CD4-positive, CD25-positive, alpha-beta regulatory T cell (primary cell): ENCODE measurements at regions not wholly inside any gene's neighbourhood (a gene's known extent, or its start where the extent isn't known, plus 50 kb on each side); places are given as distances from the start of the nearest gene placed in this dataset.
A peak's percentile ranks its signal among the peaks of the same experiment; 100 is the strongest.

Experiments used
- ATAC-seq, 2 donors: fragments of 150-1000 bp; cut with Tn5 transposase; one replicate each; pipeline ENCODE4 v1.10.0; 2021; ENCODE audit warnings: low read depth in 2 of 2, moderate number of reproducible peaks in 2 of 2, moderate library complexity in 1 of 2
- DNase-seq, 3 donors: peaks; one replicate each; pipeline versions ENCODE4 v3.0.0 to v3.0.0-alpha.2; 2012 to 2022; ENCODE audit warnings: mixed read lengths in 1 of 3
- H3K27ac ChIP-seq: one replicate; pipeline ENCODE4 v1.7.0; 2013; ENCODE audit warnings: mild to moderate bottlenecking, low read length; ENCODE audit not compliant: insufficient read depth, poor library complexity, severe bottlenecking
- H3K27me3 ChIP-seq: one replicate; pipeline ENCODE4 v1.7.0; 2013; ENCODE audit warnings: low read length; ENCODE audit not compliant: control insufficient read depth, insufficient read depth
- H3K36me3 ChIP-seq: one replicate; pipeline ENCODE4 v1.7.0; 2013; ENCODE audit warnings: mild to moderate bottlenecking, low read length, moderate library complexity; ENCODE audit not compliant: control insufficient read depth, insufficient read depth
- H3K4me1 ChIP-seq: 2 replicates; pipeline ENCODE4 v1.7.0; 2013; ENCODE audit warnings: mild to moderate bottlenecking, low read length; ENCODE audit not compliant: insufficient read depth, control insufficient read depth, poor library complexity, severe bottlenecking
- H3K4me3 ChIP-seq: one replicate; pipeline ENCODE4 v1.7.0; 2013; ENCODE audit warnings: low read depth, mild to moderate bottlenecking, low read length, moderate library complexity
- H3K9me3 ChIP-seq, 2 experiments: 1 replicate in 1 of 2; 2 replicates in 1 of 2; pipeline ENCODE4 v1.7.0; 2013; ENCODE audit warnings: low read length in 2 of 2, mild to moderate bottlenecking in 1 of 2, moderate library complexity in 1 of 2; ENCODE audit not compliant: control insufficient read depth in 2 of 2
- H3K27ac Mint-ChIP-seq, 3 donors: one replicate each; pipeline ENCODE4 v1.8.0; 2020 to 2022; ENCODE audit warnings: mild to moderate bottlenecking in 3 of 3, mixed read lengths in 3 of 3, moderate library complexity in 2 of 3
- H3K27me3 Mint-ChIP-seq: one replicate; pipeline ENCODE4 v1.8.0; 2022; ENCODE audit warnings: mild to moderate bottlenecking, mixed read lengths
- H3K36me3 Mint-ChIP-seq: one replicate; pipeline ENCODE4 v1.8.0; 2020; ENCODE audit warnings: mixed read lengths
- H3K4me1 Mint-ChIP-seq, 4 donors: one replicate each; pipeline ENCODE4 v1.8.0; 2020 to 2022; ENCODE audit warnings: mixed read lengths in 4 of 4, mild to moderate bottlenecking in 1 of 4
- H3K4me3 Mint-ChIP-seq, 4 donors: one replicate each; pipeline ENCODE4 v1.8.0; 2020 to 2022; ENCODE audit warnings: mild to moderate bottlenecking in 4 of 4, mixed read lengths in 4 of 4, moderate library complexity in 3 of 4
- H3K9me3 Mint-ChIP-seq, 7 donors: one replicate each; pipeline ENCODE4 v1.8.0; 2020 to 2022; ENCODE audit warnings: mixed read lengths in 7 of 7, mild to moderate bottlenecking in 3 of 7, moderate library complexity in 2 of 7

DNA sequence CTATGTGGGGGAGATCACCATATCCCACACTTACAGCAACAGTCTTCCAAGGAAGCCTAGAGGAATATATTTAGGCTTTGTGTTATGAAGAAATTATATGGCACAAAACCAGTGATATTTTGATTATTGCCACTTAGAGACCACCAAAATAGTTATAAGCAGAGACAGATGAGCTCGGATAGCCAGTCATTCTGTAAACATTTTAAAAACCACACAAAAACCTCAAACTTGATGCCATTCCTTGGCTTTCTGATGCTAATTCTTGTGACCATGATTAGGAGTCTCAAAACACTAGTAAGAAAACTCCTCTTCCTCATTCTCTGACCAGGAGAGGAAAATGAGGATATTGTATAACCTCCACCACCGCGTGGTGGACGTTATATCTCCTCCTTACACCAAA lies 496.4 kb downstream of the FOXO1 start:
- no peak overlapping the region for H3K4me3 Mint-ChIP-seq
- no peaks in the 10 kb centered on the region for H3K36me3 Mint-ChIP-seq
- H3K4me1 Mint-ChIP-seq, result peaks cover 11 to 57% (median 30%) of the 10 kb centered on the region in 4 donors
- H3K9me3 Mint-ChIP-seq, result peaks cover 0 to 2% (median 0%) of the 10 kb centered on the region in 7 donors
- no peak overlapping the region for H3K4me3 ChIP-seq
- no peaks in the 10 kb centered on the region for H3K36me3 ChIP-seq
- H3K27ac Mint-ChIP-seq, result no peak overlapping the region
- no peak overlapping the region for H3K27ac ChIP-seq
- ATAC-seq (no peak), DNase-seq (no peak)
- no peaks in the 10 kb centered on the region for H3K9me3 ChIP-seq
- no peaks in the 10 kb centered on the region for H3K4me1 ChIP-seq
- no peaks in the 10 kb centered on the region for H3K27me3 ChIP-seq
- H3K27me3 Mint-ChIP-seq, result peaks cover 4% of the 10 kb centered on the region

GRCh38 chr13:40170982-40171381 lies 495.5 kb downstream of the FOXO1 start:
- Histone ChIP-seq H3K9me3 (no peaks in the 10 kb centered on the region), H3K27me3 (no peaks in the 10 kb centered on the region), H3K27ac (no peak overlapping the region), H3K36me3 (no peaks in the 10 kb centered on the region), H3K4me1 (no peaks in the 10 kb centered on the region), H3K4me3 (no peak overlapping the region)
- Mint-ChIP-seq H3K4me1 (peaks cover 12 to 51% (median 26%) of the 10 kb centered on the region in 4 donors), H3K27me3 (peaks cover 4% of the 10 kb centered on the region), H3K36me3 (no peaks in the 10 kb centered on the region), H3K9me3 (peaks cover 0 to 2% (median 0%) of the 10 kb centered on the region in 7 donors), H3K4me3 (no peak overlapping the region), H3K27ac (no peak overlapping the region)
- ATAC-seq (peak in 1 of 2 donors; percentile 46), DNase-seq (peak in 1 of 3 donors; percentile 48)

DNA sequence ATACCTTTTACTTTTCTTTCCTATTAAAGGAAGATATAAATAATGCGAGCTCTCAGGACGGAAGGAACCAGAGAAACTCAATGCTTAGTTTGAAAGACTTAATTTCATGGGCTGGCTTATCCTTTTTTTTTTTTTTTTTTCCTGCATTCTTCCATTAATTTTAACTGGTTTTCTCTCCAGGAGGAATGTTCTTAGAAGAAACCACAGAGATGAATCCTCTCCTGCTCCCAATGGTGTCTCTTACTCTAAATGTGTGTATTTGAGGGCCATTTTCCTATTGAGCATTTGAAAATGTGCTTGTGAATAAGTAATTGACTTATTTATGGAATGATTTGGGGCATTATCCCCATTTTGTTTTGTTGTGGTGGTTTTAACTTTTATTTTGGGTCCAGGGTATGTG lies 494.9 kb downstream of the FOXO1 start:
- no peaks in the 10 kb centered on the region for H3K36me3 Mint-ChIP-seq

GRCh38 chr13:40172149-40172591 lies 494.3 kb downstream of the FOXO1 start:
- Histone ChIP-seq H3K4me1 (no peaks in the 10 kb centered on the region), H3K27me3 (no peaks in the 10 kb centered on the region), H3K27ac (no peak overlapping the region), H3K36me3 (no peaks in the 10 kb centered on the region), H3K4me3 (no peak overlapping the region), H3K9me3 (no peaks in the 10 kb centered on the region)
- Mint-ChIP-seq H3K27ac (no peak overlapping the region), H3K9me3 (peaks cover 0 to 2% (median 0%) of the 10 kb centered on the region in 7 donors), H3K27me3 (peaks cover 4% of the 10 kb centered on the region), H3K4me1 (peaks cover 12 to 44% (median 18%) of the 10 kb centered on the region in 4 donors), H3K36me3 (no peaks in the 10 kb centered on the region), H3K4me3 (no peak overlapping the region)
- no peak for DNase-seq
- no peak for ATAC-seq

More for the DNA sequence above, 494.9 kb downstream of the FOXO1 start:
- no peaks in the 10 kb centered on the region for H3K4me1 ChIP-seq
- peaks cover 12 to 46% (median 21%) of the 10 kb centered on the region in 4 donors for H3K4me1 Mint-ChIP-seq
- no peaks in the 10 kb centered on the region for H3K27me3 ChIP-seq
- DNase-seq (no peak), ATAC-seq (no peak)
- H3K9me3 ChIP-seq, result no peaks in the 10 kb centered on the region
- H3K4me3 ChIP-seq, result no peak overlapping the region
- H3K27ac Mint-ChIP-seq, result no peak overlapping the region
- H3K36me3 ChIP-seq, result no peaks in the 10 kb centered on the region
- peaks cover 4% of the 10 kb centered on the region for H3K27me3 Mint-ChIP-seq
- no peak overlapping the region for H3K4me3 Mint-ChIP-seq
- no peak overlapping the region for H3K27ac ChIP-seq
- H3K9me3 Mint-ChIP-seq, result peaks cover 0 to 2% (median 0%) of the 10 kb centered on the region in 7 donors

DNA sequence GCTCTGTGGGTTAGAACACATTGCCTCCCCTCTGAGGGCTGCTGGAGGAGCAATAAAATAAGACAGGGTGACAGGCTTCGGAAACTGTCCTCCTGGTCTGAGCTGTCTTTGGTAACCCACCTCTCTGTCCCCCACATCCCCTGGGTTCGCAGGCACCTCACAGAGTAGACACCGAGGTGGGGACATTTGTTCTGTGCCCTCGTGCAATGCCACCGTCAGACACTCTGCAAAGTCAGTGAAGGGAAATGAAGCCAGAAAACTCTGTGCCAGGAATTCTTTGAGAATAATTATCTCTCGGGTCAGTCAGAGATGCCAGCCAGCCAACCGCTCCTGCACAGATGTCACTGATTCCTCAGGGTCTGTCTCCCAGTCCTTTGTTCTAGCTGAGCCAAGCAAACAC lies 493.6 kb downstream of the FOXO1 start:
- no peak overlapping the region for H3K4me3 ChIP-seq
- no peaks in the 10 kb centered on the region for H3K27me3 ChIP-seq
- Mint-ChIP-seq H3K9me3 (peaks cover 0 to 2% (median 0%) of the 10 kb centered on the region in 7 donors), H3K27ac (no peak overlapping the region), H3K4me3 (no peak overlapping the region), H3K4me1 (peaks cover 12 to 40% (median 17%) of the 10 kb centered on the region in 4 donors), H3K27me3 (peaks cover 4% of the 10 kb centered on the region), H3K36me3 (no peaks in the 10 kb centered on the region)
- no peaks in the 10 kb centered on the region for H3K9me3 ChIP-seq
- H3K4me1 ChIP-seq, result no peaks in the 10 kb centered on the region
- DNase-seq (no peak), ATAC-seq (no peak)
- no peaks in the 10 kb centered on the region for H3K36me3 ChIP-seq
- H3K27ac ChIP-seq, result no peak overlapping the region

- Histone ChIP-seq H3K27me3 (no peaks in the 10 kb centered on the region), H3K4me3 (no peak overlapping the region), H3K27ac (no peak overlapping the region), H3K4me1 (no peaks in the 10 kb centered on the region), H3K36me3 (no peaks in the 10 kb centered on the region), H3K9me3 (no peaks in the 10 kb centered on the region)
- Mint-ChIP-seq H3K4me1 (peaks cover 11 to 33% (median 23%) of the 10 kb centered on the region in 4 donors), H3K4me3 (no peak overlapping the region), H3K36me3 (no peaks in the 10 kb centered on the region), H3K9me3 (peaks cover 0 to 2% (median 0%) of the 10 kb centered on the region in 7 donors), H3K27ac (peak overlapping the region in 1 of 3 donors; percentile 18), H3K27me3 (no peaks in the 10 kb centered on the region)
- DNase-seq, result no peak
- no peak for ATAC-seq
These were observed 490.8 kb downstream of the FOXO1 start for GRCh38 chr13:40175639-40176038.

- DNase-seq, result no peak
- Mint-ChIP-seq H3K4me1 (peaks cover 6 to 33% (median 22%) of the 10 kb centered on the region in 4 donors), H3K4me3 (no peak overlapping the region), H3K27ac (peak overlapping the region in 2 of 3 donors; percentile 18 to 53), H3K36me3 (no peaks in the 10 kb centered on the region), H3K9me3 (peaks cover 0 to 2% (median 0%) of the 10 kb centered on the region in 7 donors), H3K27me3 (no peaks in the 10 kb centered on the region)
- ATAC-seq, result no peak
- no peaks in the 10 kb centered on the region for H3K36me3 ChIP-seq
- H3K4me3 ChIP-seq, result no peak overlapping the region
- H3K9me3 ChIP-seq, result no peaks in the 10 kb centered on the region
- no peak overlapping the region for H3K27ac ChIP-seq
- no peaks in the 10 kb centered on the region for H3K27me3 ChIP-seq
- H3K4me1 ChIP-seq, result no peaks in the 10 kb centered on the region
These were observed 490.2 kb downstream of the FOXO1 start for GRCh38 chr13:40176242-40176641.

DNA sequence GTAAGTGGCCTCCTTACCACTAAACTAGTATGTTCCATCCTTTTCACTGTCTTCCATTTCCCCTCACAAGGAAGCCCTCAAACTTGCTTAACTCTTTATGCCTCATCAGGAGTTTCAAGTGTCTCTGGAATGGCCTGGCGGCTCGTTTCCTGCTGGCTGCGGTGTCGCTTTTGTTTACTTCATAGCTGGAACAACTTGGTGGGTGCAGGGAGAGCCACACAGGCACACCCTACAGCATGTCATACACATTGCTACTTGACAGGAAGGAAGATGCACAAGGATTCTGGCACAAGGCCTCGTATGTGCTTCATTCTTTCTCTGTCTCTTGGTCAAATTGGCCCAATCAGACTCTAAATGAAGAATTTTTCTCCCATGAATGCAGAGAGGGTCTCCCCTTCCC lies 488.3 kb downstream of the FOXO1 start:
- Mint-ChIP-seq H3K4me1 (peaks cover 4 to 38% (median 27%) of the 10 kb centered on the region in 4 donors), H3K27ac (peak overlapping the region; percentile 1 to 75 (median 23)), H3K36me3 (no peaks in the 10 kb centered on the region), H3K9me3 (no peaks in the 10 kb centered on the region), H3K4me3 (no peak overlapping the region), H3K27me3 (no peaks in the 10 kb centered on the region)
- H3K9me3 ChIP-seq, result no peaks in the 10 kb centered on the region
- H3K27me3 ChIP-seq, result no peaks in the 10 kb centered on the region
- ATAC-seq, result no peak
- H3K4me3 ChIP-seq, result no peak overlapping the region
- no peaks in the 10 kb centered on the region for H3K4me1 ChIP-seq
- H3K27ac ChIP-seq, result no peak overlapping the region
- no peaks in the 10 kb centered on the region for H3K36me3 ChIP-seq
- no peak for DNase-seq
